NT2/D1 (cell line): ENCODE measurements at regions not wholly inside any gene's neighbourhood (a gene's known extent, or its start where the extent isn't known, plus 50 kb on each side); places are given as distances from the start of the nearest gene placed in this dataset.
A peak's percentile ranks its signal among the peaks of the same experiment; 100 is the strongest.
"Not testable (repeated sequence)": the region's sequence is repeated elsewhere in the genome, so short reads cannot be mapped to it uniquely, and the experiment has no call there.

Experiments used
- DNase-seq: peaks from one replicate; pipeline ENCODE4 v3.0.0-alpha.2; 2011; ENCODE audit warnings: low read depth, low spot score
- H3K27me3 ChIP-seq: 2 replicates; pipeline ENCODE4 v1.6.0; 2011; ENCODE audit warnings: mild to moderate bottlenecking; ENCODE audit not compliant: insufficient read length, insufficient read depth
- H3K36me3 ChIP-seq: 2 replicates; pipeline ENCODE4 v1.6.1; 2011; ENCODE audit warnings: mild to moderate bottlenecking, low read length, mixed read lengths; ENCODE audit not compliant: insufficient read depth, insufficient read length
- H3K4me1 ChIP-seq: 2 replicates; pipeline ENCODE4 v1.5.1; 2011; ENCODE audit not compliant: insufficient read depth, insufficient read length
- H3K4me3 ChIP-seq: 2 replicates; pipeline ENCODE4 v1.5.1; 2011; ENCODE audit warnings: low read depth; ENCODE audit not compliant: insufficient read length
- H3K9ac ChIP-seq: 2 replicates; pipeline ENCODE4 v1.6.0; 2011; ENCODE audit warnings: low read depth; ENCODE audit not compliant: insufficient read length
- H3K9me3 ChIP-seq: 2 replicates; pipeline ENCODE4 v1.5.1; 2011; ENCODE audit warnings: mild to moderate bottlenecking, low read length; ENCODE audit not compliant: insufficient read depth
- SUZ12 ChIP-seq: IDR thresholded peaks from 2 replicates; pipeline ENCODE4 v1.6.1; 2011; ENCODE audit not compliant: insufficient read length, insufficient read depth; ENCODE audit errors: extremely low read depth
- YY1 ChIP-seq: IDR thresholded peaks from 2 replicates; pipeline ENCODE4 v1.6.1; 2011; ENCODE audit not compliant: insufficient read length, insufficient read depth
- ZNF274 ChIP-seq: IDR thresholded peaks from 2 replicates; pipeline ENCODE4 v1.6.1; 2011; ENCODE audit warnings: mild to moderate bottlenecking, low read depth, low read length

GRCh38 chr4:58357947-58358346 is 1247.8 kb upstream of the IGFBP7 start:
- no peak for TF ChIP-seq YY1
- no peak for TF ChIP-seq ZNF274
- TF ChIP-seq SUZ12 = no peak
- H3K9ac ChIP-seq = no peak overlapping the region
- H3K4me1 ChIP-seq = no peaks in the 10 kb centered on the region
- no peak overlapping the region for H3K4me3 ChIP-seq
- H3K36me3 ChIP-seq = no peaks in the 10 kb centered on the region
- H3K27me3 ChIP-seq = no peaks in the 10 kb centered on the region
- no peak for DNase-seq
- H3K9me3 ChIP-seq = peaks cover 15% of the 10 kb centered on the region; the same call in 1 of the 2 replicates

GRCh38 chr4:58325070-58325469 is 1214.9 kb upstream of the IGFBP7 start:
- TF ChIP-seq YY1 (no peak), ZNF274 (no peak), SUZ12 (no peak)
- H3K4me3 ChIP-seq = no peak overlapping the region
- no peaks in the 10 kb centered on the region for H3K9me3 ChIP-seq
- DNase-seq = no peak
- H3K4me1 ChIP-seq = no peaks in the 10 kb centered on the region
- H3K27me3 ChIP-seq = no peaks in the 10 kb centered on the region
- H3K36me3 ChIP-seq = no peaks in the 10 kb centered on the region
- H3K9ac ChIP-seq = no peak overlapping the region

DNA sequence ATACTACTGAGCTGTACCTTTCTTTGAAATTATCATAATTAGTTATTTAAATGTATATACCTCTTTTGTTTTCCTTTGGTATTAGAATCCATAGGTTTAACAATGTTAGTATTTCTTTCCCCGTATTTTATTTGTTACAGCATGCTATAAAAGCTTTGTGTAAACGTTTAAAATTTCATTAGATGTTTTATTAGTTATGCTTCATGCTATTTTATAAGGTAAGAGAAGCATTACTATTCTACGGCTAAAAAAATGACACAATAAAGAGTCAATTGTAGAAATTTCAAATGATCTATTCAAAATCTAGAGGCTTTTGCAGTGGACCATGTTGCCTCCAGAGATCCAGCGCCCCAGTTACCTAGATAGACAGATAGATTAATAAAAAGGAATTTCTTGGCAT is 1203.3 kb upstream of the IGFBP7 start:
- Histone ChIP-seq H3K27me3 (no peaks in the 10 kb centered on the region), H3K4me1 (no peaks in the 10 kb centered on the region), H3K4me3 (no peak overlapping the region), H3K9me3 (no peaks in the 10 kb centered on the region; the same call in 1 of the 2 replicates), H3K36me3 (no peaks in the 10 kb centered on the region), H3K9ac (no peak overlapping the region)
- TF ChIP-seq SUZ12 = no peak
- TF ChIP-seq ZNF274 = no peak
- TF ChIP-seq YY1 = no peak
- no peak for DNase-seq

DNA sequence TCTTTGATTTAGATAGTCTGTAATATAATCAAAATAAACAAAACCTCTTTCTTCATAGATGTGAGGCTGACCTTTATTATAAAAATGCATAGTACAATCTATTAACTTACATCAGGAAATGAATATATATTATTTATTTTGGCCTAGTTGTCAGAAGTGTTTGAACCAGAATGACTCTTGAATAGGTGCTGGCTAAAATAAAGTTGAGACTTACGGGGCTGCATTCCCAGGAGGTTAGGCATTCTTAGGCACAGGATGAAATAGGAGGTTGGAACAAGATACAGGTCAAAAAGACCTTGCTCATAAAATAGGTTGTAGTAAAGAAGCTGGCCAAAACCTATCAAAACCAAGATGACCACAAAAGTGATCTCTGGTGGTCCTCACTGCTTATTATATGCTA is 1193.3 kb upstream of the IGFBP7 start:
- no peak overlapping the region for H3K4me3 ChIP-seq
- H3K27me3 ChIP-seq = no peaks in the 10 kb centered on the region
- H3K9me3 ChIP-seq = no peaks in the 10 kb centered on the region
- TF ChIP-seq YY1 (no peak), SUZ12 (no peak), ZNF274 (no peak)
- DNase-seq = no peak
- H3K36me3 ChIP-seq = no peaks in the 10 kb centered on the region
- H3K9ac ChIP-seq = no peak overlapping the region
- H3K4me1 ChIP-seq = no peaks in the 10 kb centered on the region

DNA sequence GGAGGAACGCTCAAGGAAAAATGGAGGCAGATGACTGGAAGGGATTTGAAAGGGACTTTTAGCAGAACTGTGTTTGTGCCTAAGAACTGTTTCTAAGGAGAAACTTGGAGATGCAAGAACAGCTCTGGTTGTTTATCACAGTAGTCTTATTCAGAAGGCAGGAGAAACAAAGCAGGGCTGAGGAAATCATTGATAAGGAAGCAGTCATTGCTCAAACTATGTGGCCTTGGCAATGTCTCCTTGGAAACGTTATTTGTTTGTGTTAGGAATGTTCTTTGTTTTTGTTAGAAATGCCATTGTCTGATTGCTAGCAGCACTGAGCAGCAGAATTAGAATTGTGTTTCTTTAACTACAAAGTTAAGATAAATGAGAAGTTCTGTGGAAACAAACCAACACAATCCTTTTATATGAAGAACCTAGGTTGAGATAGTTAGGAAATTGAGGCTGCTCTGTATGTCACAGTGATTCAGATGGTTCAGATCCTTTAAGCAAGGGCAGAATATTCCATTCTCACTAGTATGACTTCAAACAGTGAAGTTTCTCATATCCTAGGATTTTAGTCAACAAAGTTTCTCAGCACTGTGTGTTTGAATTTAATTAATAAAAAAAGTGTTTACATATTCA is 1191.3 kb upstream of the IGFBP7 start:
- peak; percentile 39 for DNase-seq
- H3K9me3 ChIP-seq = no peaks in the 10 kb centered on the region
- no peaks in the 10 kb centered on the region for H3K4me1 ChIP-seq
- H3K36me3 ChIP-seq = no peaks in the 10 kb centered on the region
- H3K27me3 ChIP-seq = no peaks in the 10 kb centered on the region
- no peak overlapping the region for H3K9ac ChIP-seq
- no peak overlapping the region for H3K4me3 ChIP-seq
- TF ChIP-seq ZNF274 (no peak), YY1 (no peak), SUZ12 (no peak)

DNA sequence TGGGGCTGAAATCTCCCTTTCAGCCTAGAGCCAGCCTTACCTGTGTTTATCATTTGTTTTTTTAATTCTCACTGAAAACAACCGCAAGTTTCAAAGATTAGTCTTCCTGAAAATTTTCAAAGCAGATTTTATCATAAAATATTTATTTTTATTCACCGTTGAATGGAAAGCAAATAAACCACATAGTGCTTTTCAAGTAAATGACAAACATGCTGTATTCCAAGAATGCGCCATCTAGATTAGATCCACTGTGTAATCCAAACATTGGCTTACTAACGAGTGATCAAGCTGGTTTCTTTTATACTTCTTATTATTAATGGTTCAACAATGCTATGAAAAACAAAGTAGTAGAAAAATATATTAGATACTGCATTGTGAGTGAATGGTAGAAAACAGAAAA is 1176.2 kb upstream of the IGFBP7 start:
- TF ChIP-seq YY1 (no peak), SUZ12 (no peak), ZNF274 (no peak)
- H3K9me3 ChIP-seq = no peaks in the 10 kb centered on the region; the same call in 1 of the 2 replicates
- no peak for DNase-seq
- H3K4me3 ChIP-seq = no peak overlapping the region
- H3K9ac ChIP-seq = no peak overlapping the region
- no peaks in the 10 kb centered on the region for H3K36me3 ChIP-seq
- no peaks in the 10 kb centered on the region for H3K27me3 ChIP-seq
- H3K4me1 ChIP-seq = no peaks in the 10 kb centered on the region

GRCh38 chr4:58280928-58281327 is 1170.7 kb upstream of the IGFBP7 start:
- H3K27me3 ChIP-seq, DNase-seq, H3K4me3 ChIP-seq, H3K9me3 ChIP-seq, H3K9ac ChIP-seq, H3K4me1 ChIP-seq, H3K36me3 ChIP-seq: not testable (repeated sequence)
